GM12891 (cell line): ENCODE measurements at regions not wholly inside any gene's neighbourhood (a gene's known extent, or its start where the extent isn't known, plus 50 kb on each side); places are given as distances from the start of the nearest gene placed in this dataset.

ENCODE experiments used
- PAX5 ChIP-seq: IDR thresholded peaks from 2 replicates; pipeline ENCODE4 v1.6.1; 2011; ENCODE audit warnings: low read length, moderate library complexity, mild to moderate bottlenecking; ENCODE audit not compliant: insufficient read depth, severe bottlenecking
- POLR2A ChIP-seq: IDR thresholded peaks from 2 replicates; pipeline ENCODE4 v1.6.1; 2011; ENCODE audit warnings: low read depth, low read length, control low read depth
- POLR2AphosphoS5 ChIP-seq: IDR thresholded peaks from 2 replicates; pipeline ENCODE4 v1.6.1; 2011; ENCODE audit warnings: low read depth, low read length, control low read depth
- POU2F2 ChIP-seq: IDR thresholded peaks from 2 replicates; pipeline ENCODE4 v1.6.1; 2011; ENCODE audit warnings: low read depth, mild to moderate bottlenecking, control low read depth, low read length, moderate library complexity
- SPI1 ChIP-seq: IDR thresholded peaks from 2 replicates; pipeline ENCODE4 v1.6.1; 2011; ENCODE audit warnings: low read depth, low read length, control low read depth
- TAF1 ChIP-seq: IDR thresholded peaks from 2 replicates; pipeline ENCODE4 v1.6.1; 2011; ENCODE audit warnings: low read depth, low read length, control low read depth

DNA sequence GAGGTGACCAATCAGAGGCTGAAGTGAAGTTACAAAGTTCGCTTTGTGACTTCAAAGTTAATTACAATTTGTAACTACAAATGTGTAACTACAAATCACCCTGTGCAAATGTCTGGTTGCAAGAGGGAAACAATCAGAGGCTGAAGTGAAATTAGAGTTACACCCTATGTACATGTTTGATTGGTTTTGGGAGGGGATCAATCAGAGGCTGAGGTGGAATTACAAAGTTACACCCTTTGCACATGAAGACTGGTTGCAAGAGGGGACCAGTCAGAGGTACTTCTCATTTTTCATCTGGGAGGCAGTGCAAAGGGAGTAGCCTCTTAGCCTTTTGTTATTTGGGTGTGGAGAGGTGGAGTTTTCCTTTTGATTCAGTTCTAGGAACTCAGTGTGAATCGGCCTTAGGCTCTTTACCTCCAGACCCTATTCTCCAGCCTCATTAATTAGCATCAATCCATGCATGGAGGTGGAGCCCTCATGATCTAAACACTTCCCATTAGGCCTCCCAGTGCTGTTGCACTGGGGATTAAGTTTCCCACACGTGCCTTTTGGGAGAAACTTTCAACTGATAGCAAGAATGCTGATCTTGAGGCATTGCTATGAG lies 291.3 kb upstream of the MTNR1B start:
- no peak for TF ChIP-seq POLR2A
- TF ChIP-seq POLR2AphosphoS5, result no peak
- TF ChIP-seq SPI1, result no peak
- TF ChIP-seq TAF1, result no peak
- TF ChIP-seq POU2F2, result no peak
- TF ChIP-seq PAX5, result no peak
